SU-DHL-6 (cell line): ENCODE measurements at regions not wholly inside any gene's neighbourhood (a gene's known extent, or its start where the extent isn't known, plus 50 kb on each side); places are given as distances from the start of the nearest gene placed in this dataset.

ENCODE experiments used
- EZH2phosphoT487 ChIP-seq: fragments of 200-600 bp; sonication (generic), shearing (Covaris generic); conservative IDR thresholded peaks from 2 replicates; pipeline ENCODE4 v1.6.1; 2018; ENCODE audit warnings: mild to moderate bottlenecking, antibody characterized with exemption, low read length, moderate library complexity, mixed read lengths
- TF ChIP-seq, protein P1 (sequence below): fragments of 200-600 bp; sonication (generic); IDR thresholded peaks from one replicate; pipeline ENCODE4 v1.5.1; 2017; ENCODE audit warnings: antibody characterized with exemption, mild to moderate bottlenecking, low read length, moderate library complexity; ENCODE audit not compliant: insufficient read depth, poor library complexity, severe bottlenecking

DNA sequence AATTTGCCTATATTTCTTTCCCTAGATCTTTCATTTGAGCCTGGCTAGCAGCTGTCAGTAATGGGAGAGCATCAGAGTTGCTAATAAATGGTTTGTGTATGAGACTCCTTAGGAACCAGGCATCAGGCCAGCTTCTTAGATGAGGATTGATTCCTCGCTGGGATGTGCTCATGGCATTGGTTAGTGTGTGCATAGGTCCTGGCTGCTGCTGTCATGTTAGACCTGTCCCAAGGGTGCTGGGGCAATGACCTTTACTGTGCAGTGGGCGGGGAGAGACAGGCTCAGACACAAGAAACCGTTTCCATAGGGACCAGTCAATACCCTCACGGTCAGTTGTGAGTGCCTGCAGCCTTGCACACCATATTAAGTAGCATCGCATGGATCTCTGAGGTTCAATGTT lies 112.3 kb upstream of the NR3C1 start:
- TF ChIP-seq, protein P1, sequence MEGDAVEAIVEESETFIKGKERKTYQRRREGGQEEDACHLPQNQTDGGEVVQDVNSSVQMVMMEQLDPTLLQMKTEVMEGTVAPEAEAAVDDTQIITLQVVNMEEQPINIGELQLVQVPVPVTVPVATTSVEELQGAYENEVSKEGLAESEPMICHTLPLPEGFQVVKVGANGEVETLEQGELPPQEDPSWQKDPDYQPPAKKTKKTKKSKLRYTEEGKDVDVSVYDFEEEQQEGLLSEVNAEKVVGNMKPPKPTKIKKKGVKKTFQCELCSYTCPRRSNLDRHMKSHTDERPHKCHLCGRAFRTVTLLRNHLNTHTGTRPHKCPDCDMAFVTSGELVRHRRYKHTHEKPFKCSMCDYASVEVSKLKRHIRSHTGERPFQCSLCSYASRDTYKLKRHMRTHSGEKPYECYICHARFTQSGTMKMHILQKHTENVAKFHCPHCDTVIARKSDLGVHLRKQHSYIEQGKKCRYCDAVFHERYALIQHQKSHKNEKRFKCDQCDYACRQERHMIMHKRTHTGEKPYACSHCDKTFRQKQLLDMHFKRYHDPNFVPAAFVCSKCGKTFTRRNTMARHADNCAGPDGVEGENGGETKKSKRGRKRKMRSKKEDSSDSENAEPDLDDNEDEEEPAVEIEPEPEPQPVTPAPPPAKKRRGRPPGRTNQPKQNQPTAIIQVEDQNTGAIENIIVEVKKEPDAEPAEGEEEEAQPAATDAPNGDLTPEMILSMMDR = no peak
- TF ChIP-seq EZH2phosphoT487 = no peak
